K562 (cell line): ENCODE measurements at regions not wholly inside any gene's neighbourhood (a gene's known extent, or its start where the extent isn't known, plus 50 kb on each side); places are given as distances from the start of the nearest gene placed in this dataset.

Experiments used
- ATAC-seq: fragments of 200-7000 bp; cut with Tn5 transposase; 3 replicates; pipeline ENCODE4 v1.9.1; 2020; ENCODE audit warnings: moderate library complexity
- BruUV-seq: library from RNA; stranded (reverse); fragments of 400-500 nt; replicated peaks from 2 replicates; lab custom pipeline; 2021; lab: Mats Ljungman, UMichigan
- CTCF ChIA-PET: fragments of 300-600 bp; formaldehyde crosslinking; extraction: SDS; loops from one replicate; lab custom pipeline; 2021; ENCODE audit warnings: low intra/inter-chr PET ratio; lab: Yijun Ruan, JAX
- POLR2A ChIA-PET: fragments of 300-600, 350-650 bp; sonication (Branson Sonifier 250); formaldehyde crosslinking; extraction: SDS; loops from one replicate; lab custom pipeline; 2021; ENCODE audit warnings: antibody characterized with exemption, inconsistent platforms; lab: Yijun Ruan, JAX
- DNase-seq, 4 experiments: peaks; one replicate each; pipeline versions ENCODE4 v3.0.0 to v3.0.0-alpha.2; 2011 to 2018; ENCODE audit warnings: low spot score in 3 of 4, mixed read lengths in 3 of 4; ENCODE audit errors: extremely low read depth in 1 of 4
- FAIRE-seq: peaks from 2 replicates; lab custom pipeline; 2011; peaks lifted over from hg19 to GRCh38; lab: Jason Lieb, UNC
- H2AFZ ChIP-seq: 2 replicates; pipeline ENCODE4 v1.6.0; 2011; ENCODE audit warnings: low read depth, low read length, control low read depth, inconsistent platforms
- H3K27ac ChIP-seq: fragments of 200-600 bp; 3 replicates; pipeline ENCODE4 v1.8.0; 2011; ENCODE audit warnings: low read depth, mild to moderate bottlenecking, control low read depth, inconsistent platforms, low read length, moderate library complexity, mixed read lengths; ENCODE audit errors: extremely low read depth
- H3K27me3 ChIP-seq, 2 experiments: fragments of 300-600 bp in 1 of 2; 2 replicates in 1 of 2; 3 replicates in 1 of 2; pipeline versions ENCODE4 v1.6.0 to v1.8.0; 2011; ENCODE audit warnings: inconsistent platforms in 2 of 2, low read length in 2 of 2, mild to moderate bottlenecking in 1 of 2, mixed read lengths in 1 of 2, moderate library complexity in 1 of 2; ENCODE audit not compliant: control insufficient read depth in 2 of 2, insufficient read depth in 2 of 2
- H3K36me3 ChIP-seq: fragments of 300-600 bp; 3 replicates; pipeline ENCODE4 v1.8.0; 2011; ENCODE audit warnings: mild to moderate bottlenecking, low read length, inconsistent platforms; ENCODE audit not compliant: control insufficient read depth, insufficient read depth
- H3K4me1 ChIP-seq, 2 experiments: fragments of 200-600 bp in 1 of 2; replicated peaks in 1 of 2; 2 replicates in 1 of 2; 3 replicates in 1 of 2; pipeline versions ENCODE4 v1.5.1 to v1.8.0; 2011; ENCODE audit warnings: inconsistent platforms in 2 of 2, low read length in 2 of 2, mild to moderate bottlenecking in 1 of 2, mixed read lengths in 1 of 2, moderate library complexity in 1 of 2; ENCODE audit not compliant: control insufficient read depth in 2 of 2, insufficient read depth in 2 of 2
- H3K4me2 ChIP-seq: 2 replicates; pipeline ENCODE4 v1.6.1; 2011; ENCODE audit warnings: low read length, control low read depth, inconsistent platforms, mixed read lengths; ENCODE audit not compliant: insufficient read depth
- H3K4me3 ChIP-seq: fragments of 200-600 bp; sonication (generic), shearing (Covaris generic); 2 replicates; pipeline ENCODE4 v1.5.1; 2016; ENCODE audit warnings: control low read depth, inconsistent platforms
- H3K79me2 ChIP-seq: fragments of 200-600 bp; 3 replicates; pipeline ENCODE4 v1.8.0; 2011; ENCODE audit warnings: low read length, inconsistent platforms; ENCODE audit not compliant: control insufficient read depth, insufficient read depth
- H3K9ac ChIP-seq, 2 experiments: 2 replicates each; pipeline versions ENCODE4 v1.6.0 to v1.6.1; 2011; ENCODE audit warnings: low read depth in 2 of 2, low read length in 2 of 2, control low read depth in 1 of 2, inconsistent platforms in 1 of 2, mild to moderate bottlenecking in 1 of 2, mixed read lengths in 1 of 2; ENCODE audit not compliant: insufficient read depth in 1 of 2
- H3K9me1 ChIP-seq: one replicate; pipeline ENCODE4 v1.6.0; 2011; ENCODE audit warnings: inconsistent platforms, mild to moderate bottlenecking, low read length, moderate library complexity; ENCODE audit not compliant: control insufficient read depth, insufficient read depth
- H3K9me3 ChIP-seq: replicated peaks from 2 replicates; pipeline ENCODE4 v1.5.1; 2011; ENCODE audit warnings: low read depth, low read length, inconsistent platforms; ENCODE audit not compliant: control insufficient read depth, insufficient read depth
- H4K20me1 ChIP-seq: replicated peaks from 2 replicates; pipeline ENCODE4 v1.6.1; 2011; ENCODE audit warnings: low read length, inconsistent platforms, mixed read lengths; ENCODE audit not compliant: control insufficient read depth, insufficient read depth
- BRD9 ChIP-seq: fragments of 450-650 bp; IDR thresholded peaks from 2 replicates; pipeline ENCODE4 v1.6.1; 2018; ENCODE audit warnings: low read depth; ENCODE audit not compliant: partially characterized antibody
- ERF ChIP-seq: fragments of 450-650 bp; formaldehyde crosslinking; IDR thresholded peaks from 2 replicates; pipeline ENCODE4 v1.4.0; 2020; ENCODE audit warnings: mild to moderate bottlenecking, mixed read lengths
- HLTF ChIP-seq: fragments of 450-650 bp; IDR thresholded peaks from 2 replicates; pipeline ENCODE4 v1.6.1; 2016
- HNRNPH1 ChIP-seq: fragments of 200-400 bp; formaldehyde crosslinking; optimal IDR thresholded peaks from 2 replicates; pipeline ENCODE3; 2017; ENCODE audit warnings: low read depth, mild to moderate bottlenecking, low read length, moderate library complexity
- L3MBTL2 ChIP-seq: fragments of 450-650 bp; IDR thresholded peaks from 2 replicates; pipeline ENCODE4 v1.6.1; 2016; ENCODE audit warnings: mild to moderate bottlenecking, moderate library complexity
- MXI1 ChIP-seq: IDR thresholded peaks from 2 replicates; pipeline ENCODE4 v1.6.1; 2011; ENCODE audit warnings: low read depth, mild to moderate bottlenecking, improper control_type of control experiment, low read length
- NFIC ChIP-seq: fragments of 450-650 bp; IDR thresholded peaks from 2 replicates; pipeline ENCODE4 v1.6.1; 2017; ENCODE audit warnings: mild to moderate bottlenecking, inconsistent platforms
- ZNF324 ChIP-seq: fragments of 250-450 bp; sonication (Bioruptor Pico); IDR thresholded peaks from 2 replicates; pipeline ENCODE4 v1.4.0; 2020; ENCODE audit warnings: mild to moderate bottlenecking
- ZNF785 ChIP-seq: fragments of 250-450 bp; sonication (Bioruptor Pico); IDR thresholded peaks from 2 replicates; pipeline ENCODE4 v1.4.0; 2020; ENCODE audit warnings: mild to moderate bottlenecking
- ZNF79 ChIP-seq: fragments of 250-450 bp; sonication (Bioruptor Pico); IDR thresholded peaks from 2 replicates; pipeline ENCODE4 v1.4.0; 2020; ENCODE audit warnings: low read depth, mild to moderate bottlenecking, moderate library complexity
- WGBS: fragments of 100-300 bp; shearing (Covaris generic); methylation state at CpG from one replicate; pipeline ENCODE4 v1.1.6; 2016; ENCODE audit warnings: low coverage, mixed read lengths; ENCODE audit not compliant: insufficient coverage; ENCODE audit errors: missing lambda C conversion rate; 5-methylcytosine and 5-hydroxymethylcytosine counted together
- in situ Hi-C: fragments of 300-500 bp; cut with MboI; formaldehyde crosslinking; loops from 4 replicates; pipeline ENCODE4 v1.15.0; 2018; ENCODE audit warnings: inconsistent platforms, mixed read lengths
- intact Hi-C: fragments of 100-400 bp; cut with micrococcal nuclease; formaldehyde crosslinking; loops from 2 replicates; pipeline ENCODE4 v1.14.2; 2022
- TF ChIP-seq, protein P1 (sequence below): fragments of 450-650 bp; conservative IDR thresholded peaks from 2 replicates; pipeline ENCODE4 v1.6.1; 2016; ENCODE audit warnings: missing genetic modification characterization, low read depth, mild to moderate bottlenecking, control low read depth, missing compliant biosample characterization
- TF ChIP-seq, protein P2 (sequence below): fragments of 450-650 bp; IDR thresholded peaks from 2 replicates; pipeline ENCODE4 v1.6.1; 2016; ENCODE audit warnings: mild to moderate bottlenecking, moderate library complexity

DNA sequence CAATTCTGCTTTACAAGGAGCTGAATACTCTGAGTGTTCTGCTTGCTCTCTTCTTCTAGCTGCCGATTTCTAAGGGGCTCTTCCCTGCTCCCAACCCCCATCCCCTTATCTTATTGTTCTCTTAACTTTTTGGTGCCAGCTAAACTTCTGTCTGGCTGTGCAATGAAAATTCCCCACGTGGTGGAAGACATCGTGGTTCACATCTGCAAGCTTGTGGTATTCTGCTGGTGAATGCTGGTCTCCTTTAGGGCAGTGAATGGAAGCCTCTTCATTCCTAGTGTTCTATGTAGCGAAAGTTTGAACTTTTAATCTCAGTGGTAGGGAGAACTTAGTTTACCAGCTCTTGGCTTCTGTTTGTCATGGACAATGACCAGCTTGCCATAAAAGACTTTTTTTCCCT is 406.0 kb upstream of the ZEB2 start:
- CTCF ChIA-PET = no interaction called here
- peaks cover 0 to 3% of the 10 kb centered on the region in 2 experiments; a peak in 2 of 5 replicates for H3K4me1 ChIP-seq
- H3K79me2 ChIP-seq = no peaks in the 10 kb centered on the region
- no peak overlapping the region for H3K4me3 ChIP-seq
- ATAC-seq = peak; percentile 74
- no peaks in the 10 kb centered on the region for H4K20me1 ChIP-seq
- H3K36me3 ChIP-seq = no peaks in the 10 kb centered on the region
- peak in 1 of 4 experiments; percentile 23 for DNase-seq
- H3K27ac ChIP-seq = no peak overlapping the region; the same call in 2 of the 3 replicates
- intact Hi-C loops = no loop called here
- POLR2A ChIA-PET = interaction anchor here (2.1 kb wide), 1 partner anchor 11 kb away, joined by 13 read pairs; no protein-coding TSS in a partner anchor
- in situ Hi-C loops = no loop called here
- H3K9me3 ChIP-seq = peaks cover 4% of the 10 kb centered on the region; the same call in 1 of the 2 replicates
- no peak overlapping the region; a peak in 1 of 4 replicates for H3K9ac ChIP-seq
- 34% methylated on average over 4 of the region's 4 CpGs for WGBS
- no peaks in the 10 kb centered on the region for H3K9me1 ChIP-seq
- no TSS peak for BruUV-seq
- H3K4me2 ChIP-seq = peak overlapping the region; percentile 35; the same call in 1 of the 2 replicates
- H2AFZ ChIP-seq = peak overlapping the region; percentile 82
- no peak for FAIRE-seq
- H3K27me3 ChIP-seq = no peaks in the 10 kb centered on the region
- TF ChIP-seq, protein P1, sequence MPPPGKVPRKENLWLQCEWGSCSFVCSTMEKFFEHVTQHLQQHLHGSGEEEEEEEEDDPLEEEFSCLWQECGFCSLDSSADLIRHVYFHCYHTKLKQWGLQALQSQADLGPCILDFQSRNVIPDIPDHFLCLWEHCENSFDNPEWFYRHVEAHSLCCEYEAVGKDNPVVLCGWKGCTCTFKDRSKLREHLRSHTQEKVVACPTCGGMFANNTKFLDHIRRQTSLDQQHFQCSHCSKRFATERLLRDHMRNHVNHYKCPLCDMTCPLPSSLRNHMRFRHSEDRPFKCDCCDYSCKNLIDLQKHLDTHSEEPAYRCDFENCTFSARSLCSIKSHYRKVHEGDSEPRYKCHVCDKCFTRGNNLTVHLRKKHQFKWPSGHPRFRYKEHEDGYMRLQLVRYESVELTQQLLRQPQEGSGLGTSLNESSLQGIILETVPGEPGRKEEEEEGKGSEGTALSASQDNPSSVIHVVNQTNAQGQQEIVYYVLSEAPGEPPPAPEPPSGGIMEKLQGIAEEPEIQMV = no peak
- TF ChIP-seq L3MBTL2 = peak; percentile 43; the same call in 1 of the 2 replicates
- no peak for TF ChIP-seq HNRNPH1
- no peak for TF ChIP-seq BRD9
- TF ChIP-seq MXI1 = no peak
- TF ChIP-seq HLTF = no peak
- TF ChIP-seq, protein P2, sequence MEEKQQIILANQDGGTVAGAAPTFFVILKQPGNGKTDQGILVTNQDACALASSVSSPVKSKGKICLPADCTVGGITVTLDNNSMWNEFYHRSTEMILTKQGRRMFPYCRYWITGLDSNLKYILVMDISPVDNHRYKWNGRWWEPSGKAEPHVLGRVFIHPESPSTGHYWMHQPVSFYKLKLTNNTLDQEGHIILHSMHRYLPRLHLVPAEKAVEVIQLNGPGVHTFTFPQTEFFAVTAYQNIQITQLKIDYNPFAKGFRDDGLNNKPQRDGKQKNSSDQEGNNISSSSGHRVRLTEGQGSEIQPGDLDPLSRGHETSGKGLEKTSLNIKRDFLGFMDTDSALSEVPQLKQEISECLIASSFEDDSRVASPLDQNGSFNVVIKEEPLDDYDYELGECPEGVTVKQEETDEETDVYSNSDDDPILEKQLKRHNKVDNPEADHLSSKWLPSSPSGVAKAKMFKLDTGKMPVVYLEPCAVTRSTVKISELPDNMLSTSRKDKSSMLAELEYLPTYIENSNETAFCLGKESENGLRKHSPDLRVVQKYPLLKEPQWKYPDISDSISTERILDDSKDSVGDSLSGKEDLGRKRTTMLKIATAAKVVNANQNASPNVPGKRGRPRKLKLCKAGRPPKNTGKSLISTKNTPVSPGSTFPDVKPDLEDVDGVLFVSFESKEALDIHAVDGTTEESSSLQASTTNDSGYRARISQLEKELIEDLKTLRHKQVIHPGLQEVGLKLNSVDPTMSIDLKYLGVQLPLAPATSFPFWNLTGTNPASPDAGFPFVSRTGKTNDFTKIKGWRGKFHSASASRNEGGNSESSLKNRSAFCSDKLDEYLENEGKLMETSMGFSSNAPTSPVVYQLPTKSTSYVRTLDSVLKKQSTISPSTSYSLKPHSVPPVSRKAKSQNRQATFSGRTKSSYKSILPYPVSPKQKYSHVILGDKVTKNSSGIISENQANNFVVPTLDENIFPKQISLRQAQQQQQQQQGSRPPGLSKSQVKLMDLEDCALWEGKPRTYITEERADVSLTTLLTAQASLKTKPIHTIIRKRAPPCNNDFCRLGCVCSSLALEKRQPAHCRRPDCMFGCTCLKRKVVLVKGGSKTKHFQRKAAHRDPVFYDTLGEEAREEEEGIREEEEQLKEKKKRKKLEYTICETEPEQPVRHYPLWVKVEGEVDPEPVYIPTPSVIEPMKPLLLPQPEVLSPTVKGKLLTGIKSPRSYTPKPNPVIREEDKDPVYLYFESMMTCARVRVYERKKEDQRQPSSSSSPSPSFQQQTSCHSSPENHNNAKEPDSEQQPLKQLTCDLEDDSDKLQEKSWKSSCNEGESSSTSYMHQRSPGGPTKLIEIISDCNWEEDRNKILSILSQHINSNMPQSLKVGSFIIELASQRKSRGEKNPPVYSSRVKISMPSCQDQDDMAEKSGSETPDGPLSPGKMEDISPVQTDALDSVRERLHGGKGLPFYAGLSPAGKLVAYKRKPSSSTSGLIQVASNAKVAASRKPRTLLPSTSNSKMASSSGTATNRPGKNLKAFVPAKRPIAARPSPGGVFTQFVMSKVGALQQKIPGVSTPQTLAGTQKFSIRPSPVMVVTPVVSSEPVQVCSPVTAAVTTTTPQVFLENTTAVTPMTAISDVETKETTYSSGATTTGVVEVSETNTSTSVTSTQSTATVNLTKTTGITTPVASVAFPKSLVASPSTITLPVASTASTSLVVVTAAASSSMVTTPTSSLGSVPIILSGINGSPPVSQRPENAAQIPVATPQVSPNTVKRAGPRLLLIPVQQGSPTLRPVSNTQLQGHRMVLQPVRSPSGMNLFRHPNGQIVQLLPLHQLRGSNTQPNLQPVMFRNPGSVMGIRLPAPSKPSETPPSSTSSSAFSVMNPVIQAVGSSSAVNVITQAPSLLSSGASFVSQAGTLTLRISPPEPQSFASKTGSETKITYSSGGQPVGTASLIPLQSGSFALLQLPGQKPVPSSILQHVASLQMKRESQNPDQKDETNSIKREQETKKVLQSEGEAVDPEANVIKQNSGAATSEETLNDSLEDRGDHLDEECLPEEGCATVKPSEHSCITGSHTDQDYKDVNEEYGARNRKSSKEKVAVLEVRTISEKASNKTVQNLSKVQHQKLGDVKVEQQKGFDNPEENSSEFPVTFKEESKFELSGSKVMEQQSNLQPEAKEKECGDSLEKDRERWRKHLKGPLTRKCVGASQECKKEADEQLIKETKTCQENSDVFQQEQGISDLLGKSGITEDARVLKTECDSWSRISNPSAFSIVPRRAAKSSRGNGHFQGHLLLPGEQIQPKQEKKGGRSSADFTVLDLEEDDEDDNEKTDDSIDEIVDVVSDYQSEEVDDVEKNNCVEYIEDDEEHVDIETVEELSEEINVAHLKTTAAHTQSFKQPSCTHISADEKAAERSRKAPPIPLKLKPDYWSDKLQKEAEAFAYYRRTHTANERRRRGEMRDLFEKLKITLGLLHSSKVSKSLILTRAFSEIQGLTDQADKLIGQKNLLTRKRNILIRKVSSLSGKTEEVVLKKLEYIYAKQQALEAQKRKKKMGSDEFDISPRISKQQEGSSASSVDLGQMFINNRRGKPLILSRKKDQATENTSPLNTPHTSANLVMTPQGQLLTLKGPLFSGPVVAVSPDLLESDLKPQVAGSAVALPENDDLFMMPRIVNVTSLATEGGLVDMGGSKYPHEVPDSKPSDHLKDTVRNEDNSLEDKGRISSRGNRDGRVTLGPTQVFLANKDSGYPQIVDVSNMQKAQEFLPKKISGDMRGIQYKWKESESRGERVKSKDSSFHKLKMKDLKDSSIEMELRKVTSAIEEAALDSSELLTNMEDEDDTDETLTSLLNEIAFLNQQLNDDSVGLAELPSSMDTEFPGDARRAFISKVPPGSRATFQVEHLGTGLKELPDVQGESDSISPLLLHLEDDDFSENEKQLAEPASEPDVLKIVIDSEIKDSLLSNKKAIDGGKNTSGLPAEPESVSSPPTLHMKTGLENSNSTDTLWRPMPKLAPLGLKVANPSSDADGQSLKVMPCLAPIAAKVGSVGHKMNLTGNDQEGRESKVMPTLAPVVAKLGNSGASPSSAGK = peak; percentile 39; the same call in 1 of the 2 replicates
- TF ChIP-seq ZNF324 (CRISPR knock-in tag) = no peak
- no peak for TF ChIP-seq ERF (CRISPR knock-in tag)
- TF ChIP-seq ZNF785 (CRISPR knock-in tag) = no peak
- TF ChIP-seq NFIC = no peak
- no peak for TF ChIP-seq ZNF79 (CRISPR knock-in tag)
